ENCODE measurements at regions not wholly inside any gene's neighbourhood (a gene's known extent, or its start where the extent isn't known, plus 50 kb on each side); places are given as distances from the start of the nearest gene placed in this dataset.
"Not testable (repeated sequence)": the region's sequence is repeated elsewhere in the genome, so short reads cannot be mapped to it uniquely, and the experiment has no call there.

DNA sequence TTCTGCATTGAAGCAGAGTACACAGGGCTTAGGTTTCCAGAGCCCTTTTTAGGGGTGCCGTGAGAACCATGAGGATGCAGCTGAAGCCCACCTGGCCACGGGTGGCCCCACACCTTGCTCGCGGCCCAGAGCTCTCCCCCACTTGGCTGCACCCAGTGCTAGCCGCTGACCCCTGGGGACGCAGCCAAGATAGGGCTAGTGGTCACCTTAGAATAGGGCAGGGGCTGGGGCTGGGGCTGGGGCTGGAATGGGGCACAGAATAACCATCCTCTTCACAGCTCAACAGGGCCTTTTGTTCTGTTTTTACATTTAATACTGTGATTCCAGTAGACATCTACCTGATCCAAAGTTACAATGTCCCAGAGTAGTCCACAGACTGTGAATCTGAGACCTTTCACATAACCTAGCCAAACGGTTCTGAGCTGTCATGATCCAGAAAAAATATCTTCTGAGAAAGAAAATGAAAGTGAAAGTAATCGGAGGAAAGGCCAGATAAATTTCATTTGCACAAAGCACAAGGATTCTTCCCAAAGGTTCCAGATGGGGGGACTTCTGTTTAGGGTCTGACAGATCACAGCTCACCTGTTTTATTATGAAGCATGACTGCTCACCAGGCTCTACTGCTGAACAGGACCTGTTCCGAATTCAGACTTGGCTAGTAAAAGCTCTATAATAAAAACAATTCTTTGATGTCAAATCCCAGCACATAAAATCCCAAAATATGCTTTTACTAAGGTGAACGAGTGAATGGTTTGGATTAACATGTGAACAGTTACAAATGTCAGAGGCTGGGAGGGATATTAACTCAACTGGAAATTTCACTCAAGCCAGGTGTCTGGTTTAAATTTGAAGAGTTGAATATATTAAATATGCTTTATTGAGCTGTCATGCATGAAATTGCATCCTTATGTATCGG, 401.9 kb downstream of the THBS2 start:
- Mint-ChIP-seq H3K4me3 (no peak overlapping the region), H3K27ac (peak overlapping the region; percentile 80)
- DNase-seq: no peak

DNA sequence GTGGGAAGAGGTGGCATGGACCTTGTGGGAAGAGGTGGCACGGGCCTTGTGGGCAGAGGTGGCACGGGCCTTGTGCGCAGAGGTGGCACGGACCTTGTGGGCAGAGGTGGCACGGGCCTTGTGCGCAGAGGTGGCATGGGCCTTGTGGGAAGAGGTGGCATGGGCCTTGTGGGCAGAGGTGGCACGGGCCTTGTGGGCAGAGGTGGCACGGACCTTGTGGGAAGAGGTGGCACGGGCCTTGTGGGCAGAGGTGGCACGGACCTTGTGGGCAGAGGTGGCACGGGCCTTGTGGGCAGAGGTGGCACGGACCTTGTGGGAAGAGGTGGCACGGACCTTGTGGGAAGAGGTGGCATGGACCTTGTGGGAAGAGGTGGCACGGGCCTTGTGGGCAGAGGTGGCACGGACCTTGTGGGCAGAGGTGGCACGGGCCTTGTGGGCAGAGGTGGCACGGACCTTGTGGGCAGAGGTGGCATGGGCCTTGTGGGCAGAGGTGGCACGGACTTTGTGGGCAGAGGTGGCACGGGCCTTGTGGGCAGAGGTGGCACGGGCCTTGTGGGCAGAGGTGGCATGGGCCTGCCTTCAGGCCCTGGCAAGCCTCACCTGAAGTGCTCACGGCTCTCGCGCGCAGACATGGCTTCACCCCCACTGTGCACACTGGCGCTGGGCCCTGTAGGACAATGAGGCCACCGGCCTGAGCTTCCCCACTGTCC, 403.5 kb downstream of the THBS2 start:
- H3K4me3 Mint-ChIP-seq; H3K36me3 Mint-ChIP-seq (ENCODE audit: low read depth); CTCF ChIA-PET; DNase-seq; H3K9me3 Mint-ChIP-seq; POLR2A ChIA-PET; H3K27me3 Mint-ChIP-seq; H3K27ac Mint-ChIP-seq; H3K4me1 Mint-ChIP-seq: not testable (repeated sequence)

More for the DNA sequence above, 401.9 kb downstream of the THBS2 start:
- ChIA-PET POLR2A (no interaction called here), CTCF (no interaction called here)
- Mint-ChIP-seq H3K9me3 (no peaks in the 10 kb centered on the region), H3K27me3 (no peaks in the 10 kb centered on the region), H3K4me1 (peaks cover 3% of the 10 kb centered on the region), H3K36me3 (ENCODE audit: low read depth) (no peaks in the 10 kb centered on the region)

DNA sequence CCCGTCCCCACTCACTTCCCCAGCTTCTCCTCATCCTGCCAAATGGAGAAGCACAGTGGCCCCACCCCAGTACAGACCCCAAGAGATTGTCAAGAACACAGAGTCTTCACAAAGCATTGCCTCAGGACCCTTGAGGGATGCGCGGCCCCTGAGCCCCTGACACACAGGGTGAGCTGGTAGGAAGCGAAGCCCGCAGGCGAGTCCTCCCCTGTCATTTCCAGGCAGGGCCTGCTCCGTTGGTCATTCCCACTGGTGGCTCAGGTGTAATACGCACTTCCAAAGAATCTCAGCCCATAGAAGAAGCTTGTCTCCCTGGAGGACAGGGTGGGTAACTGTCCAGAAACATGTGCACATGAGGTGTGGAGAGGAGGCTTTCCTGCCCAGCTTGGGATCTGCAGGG, 404.2 kb downstream of the THBS2 start:
- DNase-seq: no peak
- Mint-ChIP-seq H3K27ac (no peak overlapping the region), H3K4me1 (peaks cover 3% of the 10 kb centered on the region), H3K36me3 (ENCODE audit: low read depth) (no peaks in the 10 kb centered on the region), H3K9me3 (no peaks in the 10 kb centered on the region), H3K27me3 (no peaks in the 10 kb centered on the region), H3K4me3 (no peak overlapping the region)
- POLR2A ChIA-PET: no interaction called here
- CTCF ChIA-PET: no interaction called here

DNA sequence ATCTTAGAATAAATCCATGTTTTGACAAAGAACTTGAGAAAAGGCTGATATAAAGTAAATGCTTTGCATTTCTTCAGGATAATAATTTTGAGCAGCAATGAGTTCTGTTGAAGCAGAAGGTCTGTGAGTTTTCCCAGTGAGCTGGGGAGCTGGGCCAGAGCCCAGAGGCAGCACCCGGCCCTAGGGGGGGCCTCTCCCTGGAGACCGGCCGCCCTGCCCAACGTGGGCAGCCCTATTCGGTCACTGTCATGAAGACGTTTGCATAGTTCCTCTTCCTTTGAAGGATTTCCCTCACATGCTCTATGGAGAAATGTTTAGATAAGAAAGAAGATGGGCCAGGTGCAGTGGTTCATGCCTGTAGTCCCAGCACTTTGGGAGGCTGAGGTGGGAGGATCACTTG, 404.8 kb downstream of the THBS2 start:
- Mint-ChIP-seq H3K27me3 (no peaks in the 10 kb centered on the region), H3K27ac (no peak overlapping the region), H3K9me3 (no peaks in the 10 kb centered on the region), H3K36me3 (ENCODE audit: low read depth) (no peaks in the 10 kb centered on the region), H3K4me1 (peaks cover 3% of the 10 kb centered on the region), H3K4me3 (no peak overlapping the region)
- no peak for DNase-seq
- ChIA-PET POLR2A (no interaction called here), CTCF (no interaction called here)

DNA sequence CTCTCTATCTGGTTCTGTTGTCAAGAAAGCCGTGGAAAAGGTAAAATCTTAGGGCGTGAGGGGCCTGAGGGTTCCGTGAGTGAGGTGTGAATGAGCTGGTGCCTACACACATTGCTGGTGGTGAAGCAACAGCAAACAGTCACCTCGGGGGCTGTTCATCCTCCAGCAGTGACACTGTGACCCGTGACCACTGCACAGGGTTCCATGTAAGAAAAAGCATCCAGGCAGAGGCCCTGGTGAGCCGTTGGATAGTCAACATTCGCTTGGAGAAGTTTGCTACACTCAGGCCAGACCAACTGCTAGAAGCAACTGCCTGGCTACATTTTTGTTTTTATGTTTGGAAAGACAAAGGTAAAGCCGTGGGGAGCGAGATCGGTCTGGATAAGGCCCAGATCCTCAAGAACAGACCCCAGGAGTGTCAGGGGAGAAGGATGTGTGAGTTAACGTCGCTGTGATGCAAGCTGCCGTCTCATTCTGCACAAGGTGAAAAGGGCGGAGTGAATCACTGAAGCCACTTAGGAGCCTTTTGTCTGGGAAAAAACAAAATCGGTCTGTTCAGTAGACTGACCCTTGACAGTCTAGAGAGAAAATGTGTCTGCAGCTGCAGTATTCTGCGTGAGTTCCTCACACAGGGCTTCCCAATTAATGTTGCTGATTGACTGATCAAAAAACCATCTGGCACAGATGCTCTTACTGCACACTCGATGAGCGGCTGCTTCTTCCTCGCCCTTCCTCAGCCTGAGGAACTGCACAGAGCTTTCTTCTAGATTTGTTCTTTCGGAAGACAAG, 404.0 kb downstream of the SMOC2 start:
- no peak for DNase-seq
- no peaks in the 10 kb centered on the region for H3K36me3 Mint-ChIP-seq (ENCODE audit: low read depth)
- ChIA-PET POLR2A (no interaction called here), CTCF (no interaction called here)
- no peak overlapping the region for H3K27ac Mint-ChIP-seq
- no peak overlapping the region for H3K4me3 Mint-ChIP-seq
- no peaks in the 10 kb centered on the region for H3K4me1 Mint-ChIP-seq
- H3K9me3 Mint-ChIP-seq: no peaks in the 10 kb centered on the region
- no peaks in the 10 kb centered on the region for H3K27me3 Mint-ChIP-seq

DNA sequence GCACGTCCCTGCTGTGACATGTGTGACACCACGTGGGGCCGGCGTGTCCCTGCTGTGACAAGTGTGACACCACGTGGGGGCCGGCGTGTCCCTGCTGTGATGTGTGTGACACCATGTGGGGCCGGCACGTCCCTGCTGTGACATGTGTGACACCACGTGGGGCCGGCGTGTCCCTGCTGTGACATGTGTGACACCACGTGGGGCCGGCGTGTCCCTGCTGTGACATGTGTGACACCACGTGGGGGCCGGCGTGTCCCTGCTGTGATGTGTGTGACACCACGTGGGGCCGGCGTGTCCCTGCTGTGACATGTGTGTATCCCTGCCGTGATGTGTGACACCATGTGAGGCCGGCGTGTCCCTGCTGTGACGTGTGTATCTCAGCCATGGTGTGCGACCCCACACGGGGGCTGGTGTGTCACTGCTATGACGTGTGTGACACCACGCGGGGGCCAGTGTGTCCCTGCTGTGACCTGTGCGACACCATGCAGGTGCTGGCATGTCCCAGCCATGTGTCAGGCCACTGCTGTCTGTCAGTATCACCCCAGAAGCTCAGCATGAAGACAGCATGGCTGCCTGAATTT, 401.7 kb downstream of the SMOC2 start:
- POLR2A ChIA-PET: not testable (repeated sequence)

DNA sequence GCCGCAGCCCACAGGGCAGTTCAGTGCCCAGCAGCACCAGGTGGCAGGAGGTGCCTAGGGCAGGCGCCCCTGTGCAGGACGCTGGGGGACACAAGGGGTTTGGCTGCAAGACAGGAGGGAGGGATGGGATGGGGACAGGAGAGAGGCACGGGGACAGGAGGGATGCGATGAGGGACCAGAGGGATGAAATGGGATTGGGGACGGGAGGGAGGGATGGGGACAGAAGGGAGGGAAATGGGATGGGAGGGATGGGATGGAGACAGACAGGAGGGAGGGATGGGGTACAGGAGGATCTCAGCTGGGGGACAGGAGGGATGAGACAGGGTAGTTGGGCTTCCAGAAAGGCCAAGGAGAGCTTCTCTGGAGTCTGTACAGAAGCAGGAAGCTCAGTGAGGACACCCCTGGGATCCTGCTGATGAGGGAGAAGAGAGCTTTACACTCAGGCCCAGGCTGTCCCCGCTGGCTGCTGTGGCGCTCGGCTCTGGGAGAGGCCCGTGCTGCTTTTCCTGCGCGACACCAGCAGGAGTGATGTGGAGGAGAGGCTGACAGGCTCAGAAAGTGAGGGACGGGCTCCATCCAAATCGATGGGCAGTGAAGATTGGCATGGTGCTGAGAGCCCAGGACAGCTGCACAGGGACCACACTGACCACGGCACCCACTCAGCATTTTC, 400.8 kb downstream of the SMOC2 start:
- Mint-ChIP-seq H3K4me3 (no peak overlapping the region), H3K36me3 (ENCODE audit: low read depth) (no peaks in the 10 kb centered on the region), H3K4me1 (no peaks in the 10 kb centered on the region), H3K9me3 (no peaks in the 10 kb centered on the region), H3K27ac (no peak overlapping the region), H3K27me3 (no peaks in the 10 kb centered on the region)
- no peak for DNase-seq
- ChIA-PET POLR2A (no interaction called here), CTCF (no interaction called here)

More for the DNA sequence above, 401.7 kb downstream of the SMOC2 start:
- H3K27ac Mint-ChIP-seq; DNase-seq; CTCF ChIA-PET; H3K4me3 Mint-ChIP-seq; H3K4me1 Mint-ChIP-seq; H3K36me3 Mint-ChIP-seq (ENCODE audit: low read depth); H3K27me3 Mint-ChIP-seq; H3K9me3 Mint-ChIP-seq: not testable (repeated sequence)

DNA sequence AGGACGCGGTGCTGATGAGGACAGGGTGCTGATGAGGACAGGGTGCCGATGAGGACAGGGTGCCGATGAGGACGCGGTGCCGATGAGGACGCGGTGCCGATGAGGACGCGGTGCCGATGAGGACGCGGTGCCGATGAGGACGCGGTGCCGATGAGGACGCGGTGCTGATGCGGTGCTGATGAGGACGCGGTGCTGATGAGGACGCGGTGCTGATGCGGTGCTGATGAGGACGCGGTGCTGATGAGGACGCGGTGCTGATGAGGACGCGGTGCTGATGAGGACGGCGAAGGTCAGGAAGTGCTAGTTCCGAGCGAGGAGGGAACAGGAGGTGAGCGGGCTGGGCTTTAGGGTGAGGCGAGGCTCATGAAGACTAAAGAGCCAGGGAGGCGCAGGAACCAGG, 399.9 kb downstream of the SMOC2 start:
- H3K4me1 Mint-ChIP-seq, DNase-seq, H3K27me3 Mint-ChIP-seq: not testable (repeated sequence)

DNA sequence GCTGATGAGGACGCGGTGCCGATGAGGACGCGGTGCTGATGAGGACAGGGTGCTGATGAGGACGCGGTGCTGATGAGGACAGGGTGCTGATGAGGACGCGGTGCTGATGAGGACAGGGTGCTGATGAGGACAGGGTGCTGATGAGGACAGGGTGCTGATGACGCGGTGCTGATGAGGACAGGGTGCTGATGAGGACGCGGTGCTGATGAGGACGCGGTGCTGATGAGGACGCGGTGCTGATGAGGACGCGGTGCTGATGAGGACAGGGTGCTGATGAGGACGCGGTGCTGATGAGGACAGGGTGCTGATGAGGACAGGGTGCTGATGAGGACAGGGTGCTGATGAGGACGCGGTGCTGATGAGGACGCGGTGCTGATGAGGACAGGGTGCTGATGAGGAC, 399.3 kb downstream of the SMOC2 start:
- POLR2A ChIA-PET; H3K9me3 Mint-ChIP-seq; H3K27me3 Mint-ChIP-seq; DNase-seq; H3K36me3 Mint-ChIP-seq (ENCODE audit: low read depth); H3K27ac Mint-ChIP-seq; H3K4me3 Mint-ChIP-seq; H3K4me1 Mint-ChIP-seq; CTCF ChIA-PET: not testable (repeated sequence)

More for the DNA sequence above, 399.9 kb downstream of the SMOC2 start:
- CTCF ChIA-PET; H3K9me3 Mint-ChIP-seq; H3K27ac Mint-ChIP-seq; POLR2A ChIA-PET; H3K4me3 Mint-ChIP-seq; H3K36me3 Mint-ChIP-seq (ENCODE audit: low read depth): not testable (repeated sequence)

DNA sequence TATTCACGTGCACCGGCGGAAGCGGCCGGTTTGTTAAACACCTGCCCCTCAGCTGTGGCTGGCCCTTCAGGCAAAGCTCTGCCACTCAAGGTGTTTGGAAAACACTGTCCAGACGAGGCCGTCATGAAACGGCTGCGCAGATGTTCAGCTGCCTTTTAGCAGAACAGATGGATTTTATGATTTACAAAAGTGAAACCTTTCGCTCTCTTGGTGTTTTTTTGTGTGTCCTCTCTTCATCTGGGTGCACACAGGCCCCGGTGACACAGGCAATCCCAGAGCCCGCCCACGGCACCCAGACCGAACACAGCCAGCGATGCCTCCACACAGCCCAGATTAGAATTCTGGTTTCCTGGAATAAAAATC, 397.0 kb downstream of the SMOC2 start:
- Mint-ChIP-seq H3K4me1 (no peaks in the 10 kb centered on the region), H3K27ac (no peak overlapping the region), H3K9me3 (no peaks in the 10 kb centered on the region), H3K27me3 (peaks cover 2% of the 10 kb centered on the region), H3K4me3 (no peak overlapping the region), H3K36me3 (ENCODE audit: low read depth) (no peaks in the 10 kb centered on the region)
- ChIA-PET POLR2A (no interaction called here), CTCF (no interaction called here)
- DNase-seq: no peak

DNA sequence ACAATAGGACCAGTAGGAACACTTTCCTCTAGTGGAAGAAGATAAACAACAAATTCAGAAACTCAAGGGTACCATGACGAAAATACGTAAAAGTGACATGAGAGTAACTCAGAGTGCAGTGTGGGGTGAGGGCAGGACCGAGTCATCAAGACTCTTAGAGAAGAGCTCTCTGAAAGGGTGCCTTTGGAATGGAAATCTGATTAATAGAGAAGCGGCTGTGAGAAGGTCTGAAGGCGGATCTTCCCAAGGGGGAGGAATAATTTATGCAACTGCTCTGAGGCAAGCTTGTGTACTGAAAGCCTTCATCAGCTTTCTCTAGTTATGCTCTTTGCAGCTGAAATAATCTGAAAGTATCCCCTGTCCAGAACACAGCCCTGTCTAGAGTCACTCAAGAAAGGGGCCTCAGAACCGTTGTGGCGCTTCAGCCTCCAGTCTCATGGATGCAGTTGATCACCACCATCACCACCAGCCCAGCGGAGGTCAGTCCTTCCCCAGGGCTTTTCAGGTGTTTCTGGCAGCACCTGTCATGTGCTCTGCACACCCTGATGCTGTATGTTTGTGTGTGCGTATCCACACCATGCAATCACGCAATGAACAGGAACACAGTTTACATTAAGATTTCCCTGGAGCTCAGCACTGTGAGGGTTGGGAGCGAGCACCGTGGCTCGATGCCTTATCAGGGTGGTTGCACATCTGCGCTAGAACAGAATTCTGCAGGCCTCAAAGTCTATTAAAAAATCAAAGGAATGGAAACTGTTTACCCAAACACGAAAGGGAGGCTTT, 396.5 kb downstream of the SMOC2 start:
- Mint-ChIP-seq H3K27me3 (peaks cover 2% of the 10 kb centered on the region), H3K4me3 (no peak overlapping the region), H3K4me1 (no peaks in the 10 kb centered on the region), H3K27ac (no peak overlapping the region), H3K36me3 (ENCODE audit: low read depth) (no peaks in the 10 kb centered on the region), H3K9me3 (no peaks in the 10 kb centered on the region)
- ChIA-PET CTCF (no interaction called here), POLR2A (no interaction called here)
- no peak for DNase-seq

DNA sequence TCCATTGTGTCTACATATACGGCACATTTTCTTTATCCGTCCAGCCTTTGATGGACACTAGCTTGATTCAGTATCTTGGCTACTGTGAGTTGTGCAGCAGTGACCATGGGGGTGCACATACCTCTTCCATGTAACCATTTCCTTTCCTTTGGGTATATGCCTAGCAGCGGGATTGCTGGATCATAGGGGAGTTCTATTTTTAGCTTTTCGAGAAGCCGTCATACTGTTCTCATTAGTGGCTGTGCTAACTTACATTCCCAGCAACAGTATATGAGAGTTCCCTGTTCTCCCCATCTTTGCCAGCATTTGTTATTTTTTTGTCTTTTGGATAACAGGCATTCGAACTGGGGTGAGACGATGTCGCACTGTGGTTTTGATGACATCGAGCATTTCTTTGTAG, 395.0 kb downstream of the SMOC2 start:
- no peaks in the 10 kb centered on the region for H3K36me3 Mint-ChIP-seq (ENCODE audit: low read depth)
- no peaks in the 10 kb centered on the region for H3K4me1 Mint-ChIP-seq
- H3K27me3 Mint-ChIP-seq: peaks cover 2% of the 10 kb centered on the region
- POLR2A ChIA-PET: no interaction called here
- no peak for DNase-seq
- H3K9me3 Mint-ChIP-seq: no peaks in the 10 kb centered on the region
- CTCF ChIA-PET: no interaction called here
- no peak overlapping the region for H3K4me3 Mint-ChIP-seq
- H3K27ac Mint-ChIP-seq: no peak overlapping the region

Data from activated CD4-positive, alpha-beta T cell treated with anti-CD3 and anti-CD28 coated beads, Interleukin-2, amount 10 ng/mL, durations not matched to agents 7 days and 5 days (primary cell).